H1 (cell line): ENCODE measurements at regions not wholly inside any gene's neighbourhood (a gene's known extent, or its start where the extent isn't known, plus 50 kb on each side); places are given as distances from the start of the nearest gene placed in this dataset.

Experiments
- BRCA1 ChIP-seq: IDR thresholded peaks from 2 replicates; pipeline ENCODE4 v1.6.1; 2012; ENCODE audit warnings: low read depth, low read length, improper control_type of control experiment
- HDAC2 ChIP-seq, 2 experiments: fragments of 300-600 bp in 1 of 2; sonication (generic) in 1 of 2; IDR thresholded peaks; 2 replicates each; pipeline ENCODE4 v1.6.1; 2011 to 2012; ENCODE audit warnings: low read depth in 2 of 2, low read length in 2 of 2, mild to moderate bottlenecking in 2 of 2, moderate library complexity in 2 of 2, borderline replicate concordance in 1 of 2, inconsistent platforms in 1 of 2
- TF ChIP-seq, protein P1 (sequence below): fragments of 300-600 bp; sonication (generic); IDR thresholded peaks from 2 replicates; pipeline ENCODE4 v1.7.1; 2012; ENCODE audit warnings: low read length, moderate library complexity, mild to moderate bottlenecking, inconsistent platforms; ENCODE audit not compliant: insufficient replicate concordance

GRCh38 chr1:188872376-188872775, 1605.3 kb downstream of the BRINP3 start (continued):
- TF ChIP-seq HDAC2 (IDR thresholded peaks at IDR 0.05; ENCODE audit: borderline replicate concordance in 1 of 2, low read depth in 2 of 2, low read length in 2 of 2) (no peak), BRCA1 (no peak)
- TF ChIP-seq, protein P1, sequence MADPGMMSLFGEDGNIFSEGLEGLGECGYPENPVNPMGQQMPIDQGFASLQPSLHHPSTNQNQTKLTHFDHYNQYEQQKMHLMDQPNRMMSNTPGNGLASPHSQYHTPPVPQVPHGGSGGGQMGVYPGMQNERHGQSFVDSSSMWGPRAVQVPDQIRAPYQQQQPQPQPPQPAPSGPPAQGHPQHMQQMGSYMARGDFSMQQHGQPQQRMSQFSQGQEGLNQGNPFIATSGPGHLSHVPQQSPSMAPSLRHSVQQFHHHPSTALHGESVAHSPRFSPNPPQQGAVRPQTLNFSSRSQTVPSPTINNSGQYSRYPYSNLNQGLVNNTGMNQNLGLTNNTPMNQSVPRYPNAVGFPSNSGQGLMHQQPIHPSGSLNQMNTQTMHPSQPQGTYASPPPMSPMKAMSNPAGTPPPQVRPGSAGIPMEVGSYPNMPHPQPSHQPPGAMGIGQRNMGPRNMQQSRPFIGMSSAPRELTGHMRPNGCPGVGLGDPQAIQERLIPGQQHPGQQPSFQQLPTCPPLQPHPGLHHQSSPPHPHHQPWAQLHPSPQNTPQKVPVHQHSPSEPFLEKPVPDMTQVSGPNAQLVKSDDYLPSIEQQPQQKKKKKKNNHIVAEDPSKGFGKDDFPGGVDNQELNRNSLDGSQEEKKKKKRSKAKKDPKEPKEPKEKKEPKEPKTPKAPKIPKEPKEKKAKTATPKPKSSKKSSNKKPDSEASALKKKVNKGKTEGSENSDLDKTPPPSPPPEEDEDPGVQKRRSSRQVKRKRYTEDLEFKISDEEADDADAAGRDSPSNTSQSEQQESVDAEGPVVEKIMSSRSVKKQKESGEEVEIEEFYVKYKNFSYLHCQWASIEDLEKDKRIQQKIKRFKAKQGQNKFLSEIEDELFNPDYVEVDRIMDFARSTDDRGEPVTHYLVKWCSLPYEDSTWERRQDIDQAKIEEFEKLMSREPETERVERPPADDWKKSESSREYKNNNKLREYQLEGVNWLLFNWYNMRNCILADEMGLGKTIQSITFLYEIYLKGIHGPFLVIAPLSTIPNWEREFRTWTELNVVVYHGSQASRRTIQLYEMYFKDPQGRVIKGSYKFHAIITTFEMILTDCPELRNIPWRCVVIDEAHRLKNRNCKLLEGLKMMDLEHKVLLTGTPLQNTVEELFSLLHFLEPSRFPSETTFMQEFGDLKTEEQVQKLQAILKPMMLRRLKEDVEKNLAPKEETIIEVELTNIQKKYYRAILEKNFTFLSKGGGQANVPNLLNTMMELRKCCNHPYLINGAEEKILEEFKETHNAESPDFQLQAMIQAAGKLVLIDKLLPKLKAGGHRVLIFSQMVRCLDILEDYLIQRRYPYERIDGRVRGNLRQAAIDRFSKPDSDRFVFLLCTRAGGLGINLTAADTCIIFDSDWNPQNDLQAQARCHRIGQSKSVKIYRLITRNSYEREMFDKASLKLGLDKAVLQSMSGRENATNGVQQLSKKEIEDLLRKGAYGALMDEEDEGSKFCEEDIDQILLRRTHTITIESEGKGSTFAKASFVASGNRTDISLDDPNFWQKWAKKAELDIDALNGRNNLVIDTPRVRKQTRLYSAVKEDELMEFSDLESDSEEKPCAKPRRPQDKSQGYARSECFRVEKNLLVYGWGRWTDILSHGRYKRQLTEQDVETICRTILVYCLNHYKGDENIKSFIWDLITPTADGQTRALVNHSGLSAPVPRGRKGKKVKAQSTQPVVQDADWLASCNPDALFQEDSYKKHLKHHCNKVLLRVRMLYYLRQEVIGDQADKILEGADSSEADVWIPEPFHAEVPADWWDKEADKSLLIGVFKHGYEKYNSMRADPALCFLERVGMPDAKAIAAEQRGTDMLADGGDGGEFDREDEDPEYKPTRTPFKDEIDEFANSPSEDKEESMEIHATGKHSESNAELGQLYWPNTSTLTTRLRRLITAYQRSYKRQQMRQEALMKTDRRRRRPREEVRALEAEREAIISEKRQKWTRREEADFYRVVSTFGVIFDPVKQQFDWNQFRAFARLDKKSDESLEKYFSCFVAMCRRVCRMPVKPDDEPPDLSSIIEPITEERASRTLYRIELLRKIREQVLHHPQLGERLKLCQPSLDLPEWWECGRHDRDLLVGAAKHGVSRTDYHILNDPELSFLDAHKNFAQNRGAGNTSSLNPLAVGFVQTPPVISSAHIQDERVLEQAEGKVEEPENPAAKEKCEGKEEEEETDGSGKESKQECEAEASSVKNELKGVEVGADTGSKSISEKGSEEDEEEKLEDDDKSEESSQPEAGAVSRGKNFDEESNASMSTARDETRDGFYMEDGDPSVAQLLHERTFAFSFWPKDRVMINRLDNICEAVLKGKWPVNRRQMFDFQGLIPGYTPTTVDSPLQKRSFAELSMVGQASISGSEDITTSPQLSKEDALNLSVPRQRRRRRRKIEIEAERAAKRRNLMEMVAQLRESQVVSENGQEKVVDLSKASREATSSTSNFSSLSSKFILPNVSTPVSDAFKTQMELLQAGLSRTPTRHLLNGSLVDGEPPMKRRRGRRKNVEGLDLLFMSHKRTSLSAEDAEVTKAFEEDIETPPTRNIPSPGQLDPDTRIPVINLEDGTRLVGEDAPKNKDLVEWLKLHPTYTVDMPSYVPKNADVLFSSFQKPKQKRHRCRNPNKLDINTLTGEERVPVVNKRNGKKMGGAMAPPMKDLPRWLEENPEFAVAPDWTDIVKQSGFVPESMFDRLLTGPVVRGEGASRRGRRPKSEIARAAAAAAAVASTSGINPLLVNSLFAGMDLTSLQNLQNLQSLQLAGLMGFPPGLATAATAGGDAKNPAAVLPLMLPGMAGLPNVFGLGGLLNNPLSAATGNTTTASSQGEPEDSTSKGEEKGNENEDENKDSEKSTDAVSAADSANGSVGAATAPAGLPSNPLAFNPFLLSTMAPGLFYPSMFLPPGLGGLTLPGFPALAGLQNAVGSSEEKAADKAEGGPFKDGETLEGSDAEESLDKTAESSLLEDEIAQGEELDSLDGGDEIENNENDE: no peak
